ENCODE measurements at regions not wholly inside any gene's neighbourhood (a gene's known extent, or its start where the extent isn't known, plus 50 kb on each side); places are given as distances from the start of the nearest gene placed in this dataset.
"Not testable (repeated sequence)": the region's sequence is repeated elsewhere in the genome, so short reads cannot be mapped to it uniquely, and the experiment has no call there.

DNA sequence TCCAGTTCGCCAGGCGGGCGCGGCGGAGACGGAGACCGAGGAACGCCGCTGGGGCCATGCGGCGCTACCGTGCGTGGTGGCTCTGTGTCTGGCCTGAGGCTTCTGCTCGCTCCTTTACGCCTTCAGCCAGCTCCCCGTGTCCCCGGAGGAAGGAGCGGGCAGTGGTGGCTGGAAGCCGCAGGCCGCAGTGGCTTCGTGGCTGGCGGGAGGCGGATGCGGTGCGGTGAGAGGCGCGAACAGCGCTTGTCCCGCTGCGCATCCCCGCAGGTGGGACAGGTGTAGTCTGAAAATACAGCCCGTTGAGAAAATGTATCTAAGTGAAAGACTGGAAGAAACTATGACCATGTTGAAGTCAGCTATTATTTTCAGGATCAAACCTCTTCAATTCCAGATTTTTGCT is 796.5 kb downstream of the FOXD4L5 start:
- TF ChIP-seq CTCF, POLR2A (IDR thresholded peaks at IDR 0.05): not testable (repeated sequence)

All from vagina (tissue), 2 donors.